H1 (cell line): ENCODE measurements at regions not wholly inside any gene's neighbourhood (a gene's known extent, or its start where the extent isn't known, plus 50 kb on each side); places are given as distances from the start of the nearest gene placed in this dataset.

Experiments
- CTCF ChIA-PET: fragments of 300-600 bp; sonication (Branson Sonifier 250); formaldehyde crosslinking; loops from one replicate; lab custom pipeline; 2021; ENCODE audit not compliant: partially characterized antibody; lab: Charles Lee
- POLR2A ChIA-PET: fragments of 300-600 bp; sonication (Branson Sonifier 250); formaldehyde crosslinking; loops from one replicate; lab custom pipeline; 2021; ENCODE audit warnings: inconsistent platforms; ENCODE audit not compliant: partially characterized antibody; lab: Charles Lee
- DNase-seq, 2 experiments: peaks; one replicate each; pipeline versions ENCODE4 v3.0.0 to v3.0.0-alpha.2; 2010 to 2022; ENCODE audit warnings: low spot score in 2 of 2, low read depth in 1 of 2, mixed read lengths in 1 of 2
- FAIRE-seq: peaks from 2 replicates; lab custom pipeline; 2011; peaks lifted over from hg19 to GRCh38; lab: Jason Lieb, UNC
- H2AFZ ChIP-seq: 2 replicates; pipeline ENCODE4 v1.8.1; 2012; ENCODE audit warnings: low read length, inconsistent platforms
- H2AK5ac ChIP-seq: 2 replicates; pipeline ENCODE4 v1.6.1; 2013; ENCODE audit warnings: low read depth, low read length
- H2BK120ac ChIP-seq: replicated peaks from 2 replicates; pipeline ENCODE3; 2013; ENCODE audit warnings: low read depth, low read length, inconsistent platforms
- H2BK12ac ChIP-seq: 2 replicates; pipeline ENCODE4 v1.6.1; 2013; ENCODE audit warnings: low read depth, low read length
- H2BK15ac ChIP-seq: 2 replicates; pipeline ENCODE4 v1.6.1; 2013; ENCODE audit warnings: low read length
- H2BK20ac ChIP-seq: 2 replicates; pipeline ENCODE4 v1.6.1; 2013; ENCODE audit warnings: low read length
- H2BK5ac ChIP-seq: 2 replicates; pipeline ENCODE4 v1.6.1; 2013; ENCODE audit warnings: low read depth, low read length
- H3K14ac ChIP-seq: 2 replicates; pipeline ENCODE4 v1.6.1; 2013; ENCODE audit warnings: inconsistent platforms; ENCODE audit not compliant: insufficient read length
- H3K18ac ChIP-seq: 2 replicates; pipeline ENCODE4 v1.6.1; 2013; ENCODE audit warnings: low read length; ENCODE audit errors: extremely low read depth
- H3K23ac ChIP-seq: 2 replicates; pipeline ENCODE4 v1.6.1; 2013; ENCODE audit warnings: inconsistent platforms; ENCODE audit not compliant: insufficient read length
- H3K23me2 ChIP-seq: 2 replicates; pipeline ENCODE4 v1.6.1; 2013; ENCODE audit warnings: low read depth, low read length
- H3K27ac ChIP-seq: 2 replicates; pipeline ENCODE4 v1.6.1; 2011; ENCODE audit warnings: low read depth, low read length, inconsistent platforms
- H3K27me3 ChIP-seq, 4 experiments: replicated peaks in 1 of 4; 1 replicate in 1 of 4; 2 replicates in 3 of 4; pipeline versions ENCODE4 v1.6.1 to v1.8.1; 2011 to 2013; ENCODE audit warnings: low read length in 3 of 4, mild to moderate bottlenecking in 3 of 4, inconsistent platforms in 2 of 4, mixed read lengths in 2 of 4, moderate library complexity in 1 of 4; ENCODE audit not compliant: control insufficient read depth in 3 of 4, insufficient read depth in 3 of 4; ENCODE audit errors: extremely low read depth in 1 of 4
- H3K36me3 ChIP-seq, 4 experiments: 2 replicates each; pipeline versions ENCODE4 v1.6.1 to v1.8.1; 2011 to 2013; ENCODE audit warnings: mild to moderate bottlenecking in 4 of 4, low read length in 3 of 4, moderate library complexity in 2 of 4, control low read depth in 1 of 4, inconsistent platforms in 1 of 4; ENCODE audit not compliant: insufficient read depth in 4 of 4, control insufficient read depth in 2 of 4
- H3K4ac ChIP-seq: replicated peaks from 2 replicates; pipeline ENCODE3; 2013; ENCODE audit warnings: low read length, low read depth, mixed read lengths, inconsistent platforms; ENCODE audit not compliant: insufficient read length
- H3K4me1 ChIP-seq, 4 experiments: replicated peaks in 1 of 4; 1 replicate in 1 of 4; 2 replicates in 3 of 4; pipeline versions ENCODE4 v1.6.1 to v1.8.1; 2011 to 2013; ENCODE audit warnings: low read length in 3 of 4, inconsistent platforms in 2 of 4, mixed read lengths in 1 of 4; ENCODE audit not compliant: insufficient read depth in 4 of 4, control insufficient read depth in 3 of 4
- H3K4me2 ChIP-seq, 2 experiments: 2 replicates each; pipeline versions ENCODE4 v1.6.1 to v1.8.1; 2011 to 2013; ENCODE audit warnings: low read depth in 2 of 2, low read length in 2 of 2, control low read depth in 1 of 2, inconsistent platforms in 1 of 2, mild to moderate bottlenecking in 1 of 2; ENCODE audit not compliant: insufficient read depth in 1 of 2
- H3K4me3 ChIP-seq, 4 experiments: fragments of 200-600, 300-600 bp in 1 of 4; sonication (generic), shearing (Covaris generic), sonication (Bioruptor Twin) in 1 of 4; 2 replicates each; pipeline versions ENCODE4 v1.5.1 to v1.8.1; 2011 to 2016; ENCODE audit warnings: low read length in 4 of 4, low read depth in 3 of 4, control low read depth in 2 of 4, inconsistent platforms in 2 of 4, mild to moderate bottlenecking in 2 of 4, mixed read lengths in 1 of 4, moderate library complexity in 1 of 4; ENCODE audit not compliant: insufficient read depth in 2 of 4; ENCODE audit errors: extremely low read depth in 1 of 4
- H3K56ac ChIP-seq: replicated peaks from 2 replicates; pipeline ENCODE3; 2013; ENCODE audit warnings: low read depth, mild to moderate bottlenecking, mixed read lengths, low read length, inconsistent platforms; ENCODE audit not compliant: insufficient read length
- H3K79me1 ChIP-seq: 2 replicates; pipeline ENCODE4 v1.6.1; 2013; ENCODE audit warnings: low read depth, low read length, control low read depth
- H3K79me2 ChIP-seq, 2 experiments: 2 replicates each; pipeline versions ENCODE4 v1.6.1 to v1.8.1; 2012 to 2013; ENCODE audit warnings: low read length in 2 of 2, mild to moderate bottlenecking in 2 of 2, inconsistent platforms in 1 of 2; ENCODE audit not compliant: insufficient read depth in 2 of 2, control insufficient read depth in 1 of 2
- H3K9ac ChIP-seq, 4 experiments: replicated peaks in 1 of 4; 1 replicate in 1 of 4; 2 replicates in 3 of 4; pipeline versions ENCODE4 v1.6.1 to v1.8.1; 2011 to 2013; ENCODE audit warnings: low read depth in 3 of 4, low read length in 3 of 4, control low read depth in 2 of 4, mild to moderate bottlenecking in 2 of 4, moderate library complexity in 2 of 4, inconsistent platforms in 1 of 4; ENCODE audit errors: extremely low read depth in 1 of 4
- H3K9me3 ChIP-seq, 2 experiments: 2 replicates each; pipeline versions ENCODE4 v1.6.1 to v1.8.1; 2012 to 2013; ENCODE audit warnings: mild to moderate bottlenecking in 2 of 2, moderate library complexity in 2 of 2, control low read depth in 1 of 2, inconsistent platforms in 1 of 2, low read depth in 1 of 2, low read length in 1 of 2, mixed read lengths in 1 of 2; ENCODE audit not compliant: insufficient read depth in 2 of 2
- H4K20me1 ChIP-seq, 2 experiments: replicated peaks in 1 of 2; 2 replicates each; pipeline versions ENCODE3 to v1.8.1; 2011 to 2013; ENCODE audit warnings: inconsistent platforms in 2 of 2, low read length in 2 of 2, mild to moderate bottlenecking in 1 of 2; ENCODE audit not compliant: insufficient read depth in 2 of 2, control insufficient read depth in 1 of 2
- H4K5ac ChIP-seq: 2 replicates; pipeline ENCODE4 v1.6.1; 2013; ENCODE audit warnings: low read length, low read depth, mixed read lengths, inconsistent platforms; ENCODE audit not compliant: insufficient read length
- H4K8ac ChIP-seq: 2 replicates; pipeline ENCODE4 v1.8.0; 2013; ENCODE audit warnings: mild to moderate bottlenecking, moderate library complexity, low read length, inconsistent platforms; ENCODE audit not compliant: insufficient read depth; ENCODE audit errors: extremely low read depth
- H4K91ac ChIP-seq: replicated peaks from 2 replicates; pipeline ENCODE3; 2013; ENCODE audit warnings: low read length, mixed read lengths, inconsistent platforms; ENCODE audit not compliant: insufficient read length
- BRCA1 ChIP-seq: IDR thresholded peaks from 2 replicates; pipeline ENCODE4 v1.6.1; 2012; ENCODE audit warnings: low read depth, low read length, improper control_type of control experiment
- CREB1 ChIP-seq: IDR thresholded peaks from 2 replicates; pipeline ENCODE4 v1.6.1; 2012; ENCODE audit warnings: inconsistent platforms
- PHF8 ChIP-seq: fragments of 200-600 bp; sonication (generic); conservative IDR thresholded peaks from 2 replicates; pipeline ENCODE4 v1.7.1; 2012; ENCODE audit warnings: low read depth, mild to moderate bottlenecking, inconsistent platforms, low read length, moderate library complexity
- RNF2 ChIP-seq: fragments of 200-900, 300-1000 bp; sonication (generic); IDR thresholded peaks from 2 replicates; pipeline ENCODE4 v1.7.1; 2016; ENCODE audit warnings: borderline replicate concordance, low read depth, mild to moderate bottlenecking, antibody characterized with exemption, low read length; ENCODE audit not compliant: poor library complexity, severe bottlenecking; ENCODE audit errors: missing control alignments
- WGBS, 2 experiments: shearing (Covaris generic) in 1 of 2; methylation state at CpG; one replicate each; pipeline versions ENCODE4 v1.1.6 to v1.1.7; 2013 to 2015; ENCODE audit warnings: low lambda C conversion rate in 2 of 2, mixed read lengths in 2 of 2, inconsistent platforms in 1 of 2, low coverage in 1 of 2, missing lambda C conversion rate in 1 of 2; ENCODE audit not compliant: insufficient replicate concordance in 2 of 2, insufficient coverage in 1 of 2, insufficient read length in 1 of 2; ENCODE audit errors: extremely low coverage in 1 of 2, missing lambda C conversion rate in 1 of 2; 5-methylcytosine and 5-hydroxymethylcytosine counted together

GRCh38 chr5:124843596-124843899 is 97.1 kb upstream of the ZNF608 start:
- no peak overlapping the region for H2BK15ac ChIP-seq
- H4K8ac ChIP-seq, result no peak overlapping the region
- no peak overlapping the region for H2AK5ac ChIP-seq
- TF ChIP-seq CREB1, result no peak
- TF ChIP-seq BRCA1, result no peak
- no peak for TF ChIP-seq RNF2
- TF ChIP-seq PHF8, result no peak
- no peak overlapping the region for H3K18ac ChIP-seq
- no peaks in the 10 kb centered on the region for H3K4me1 ChIP-seq
- H3K23ac ChIP-seq, result no peak overlapping the region
- no peaks in the 10 kb centered on the region for H3K23me2 ChIP-seq
- no peak overlapping the region for H2BK20ac ChIP-seq
- no peak overlapping the region for H4K5ac ChIP-seq
- no peak overlapping the region for H2BK5ac ChIP-seq
- 85% methylated on average over 4 of the region's 4 CpGs; no CpG with 5 or more reads in 1 of the 2 experiments for WGBS, 2 experiments
- DNase-seq, result no peak
- H3K56ac ChIP-seq, result no peak overlapping the region
- H3K4me2 ChIP-seq, result no peak overlapping the region
- H2BK12ac ChIP-seq, result no peak overlapping the region
- H3K79me1 ChIP-seq, result no peaks in the 10 kb centered on the region
- no peak overlapping the region for H2BK120ac ChIP-seq
- H4K91ac ChIP-seq, result no peak overlapping the region
- H3K4me3 ChIP-seq, result no peak overlapping the region
- FAIRE-seq, result no peak
- H3K9me3 ChIP-seq, result no peaks in the 10 kb centered on the region
- no peak overlapping the region for H2AFZ ChIP-seq
- H3K27me3 ChIP-seq, result no peaks in the 10 kb centered on the region
- H3K4ac ChIP-seq, result no peak overlapping the region
- no peak overlapping the region for H3K27ac ChIP-seq
- no peaks in the 10 kb centered on the region for H4K20me1 ChIP-seq
- POLR2A ChIA-PET, result no interaction called here
- H3K36me3 ChIP-seq, result no peaks in the 10 kb centered on the region
- no peak overlapping the region for H3K14ac ChIP-seq
- CTCF ChIA-PET, result interaction anchor here (0.5 to 1.1 kb wide), 3 partner anchors 11 to 28 kb away, joined by 3 read pairs; no protein-coding TSS in a partner anchor
- no peak overlapping the region for H3K9ac ChIP-seq
- H3K79me2 ChIP-seq, result no peaks in the 10 kb centered on the region
